ENCODE measurements at regions not wholly inside any gene's neighbourhood (a gene's known extent, or its start where the extent isn't known, plus 50 kb on each side); places are given as distances from the start of the nearest gene placed in this dataset.

- TF ChIP-seq, protein P1, sequence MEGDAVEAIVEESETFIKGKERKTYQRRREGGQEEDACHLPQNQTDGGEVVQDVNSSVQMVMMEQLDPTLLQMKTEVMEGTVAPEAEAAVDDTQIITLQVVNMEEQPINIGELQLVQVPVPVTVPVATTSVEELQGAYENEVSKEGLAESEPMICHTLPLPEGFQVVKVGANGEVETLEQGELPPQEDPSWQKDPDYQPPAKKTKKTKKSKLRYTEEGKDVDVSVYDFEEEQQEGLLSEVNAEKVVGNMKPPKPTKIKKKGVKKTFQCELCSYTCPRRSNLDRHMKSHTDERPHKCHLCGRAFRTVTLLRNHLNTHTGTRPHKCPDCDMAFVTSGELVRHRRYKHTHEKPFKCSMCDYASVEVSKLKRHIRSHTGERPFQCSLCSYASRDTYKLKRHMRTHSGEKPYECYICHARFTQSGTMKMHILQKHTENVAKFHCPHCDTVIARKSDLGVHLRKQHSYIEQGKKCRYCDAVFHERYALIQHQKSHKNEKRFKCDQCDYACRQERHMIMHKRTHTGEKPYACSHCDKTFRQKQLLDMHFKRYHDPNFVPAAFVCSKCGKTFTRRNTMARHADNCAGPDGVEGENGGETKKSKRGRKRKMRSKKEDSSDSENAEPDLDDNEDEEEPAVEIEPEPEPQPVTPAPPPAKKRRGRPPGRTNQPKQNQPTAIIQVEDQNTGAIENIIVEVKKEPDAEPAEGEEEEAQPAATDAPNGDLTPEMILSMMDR (IDR thresholded peaks at IDR 0.05) = no peak
- TF ChIP-seq POLR2A (IDR thresholded peaks at IDR 0.05) = no peak
Measured at GRCh38 chr3:70861234-70861633, 548.8 kb upstream of the MDFIC2 start.

Data from uterus (tissue), 2 donors.